ENCODE measurements at regions not wholly inside any gene's neighbourhood (a gene's known extent, or its start where the extent isn't known, plus 50 kb on each side); places are given as distances from the start of the nearest gene placed in this dataset.

DNA sequence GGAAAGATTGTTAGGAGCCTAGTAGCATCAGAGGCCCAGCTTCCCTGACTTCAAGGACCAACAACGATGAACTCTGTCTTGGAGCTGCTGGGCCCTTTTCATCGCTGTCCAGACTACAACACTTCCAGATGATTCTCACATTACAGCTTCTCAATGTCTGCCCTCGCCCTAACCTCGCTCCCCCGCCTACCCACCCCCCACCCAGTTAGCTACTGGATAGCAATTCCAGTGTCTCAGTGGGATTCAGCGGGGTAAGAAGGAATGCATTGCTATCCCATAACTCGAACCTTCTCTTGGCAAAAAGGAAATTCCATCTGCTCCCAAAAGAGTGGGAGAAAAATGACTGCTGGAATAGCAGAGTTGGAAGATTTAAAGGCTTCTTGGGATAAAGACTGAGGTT lies 65.0 kb downstream of the RPL37A start:
- TF ChIP-seq POLR2A (IDR thresholded peaks at IDR 0.05), result no peak
- TF ChIP-seq, protein P1, sequence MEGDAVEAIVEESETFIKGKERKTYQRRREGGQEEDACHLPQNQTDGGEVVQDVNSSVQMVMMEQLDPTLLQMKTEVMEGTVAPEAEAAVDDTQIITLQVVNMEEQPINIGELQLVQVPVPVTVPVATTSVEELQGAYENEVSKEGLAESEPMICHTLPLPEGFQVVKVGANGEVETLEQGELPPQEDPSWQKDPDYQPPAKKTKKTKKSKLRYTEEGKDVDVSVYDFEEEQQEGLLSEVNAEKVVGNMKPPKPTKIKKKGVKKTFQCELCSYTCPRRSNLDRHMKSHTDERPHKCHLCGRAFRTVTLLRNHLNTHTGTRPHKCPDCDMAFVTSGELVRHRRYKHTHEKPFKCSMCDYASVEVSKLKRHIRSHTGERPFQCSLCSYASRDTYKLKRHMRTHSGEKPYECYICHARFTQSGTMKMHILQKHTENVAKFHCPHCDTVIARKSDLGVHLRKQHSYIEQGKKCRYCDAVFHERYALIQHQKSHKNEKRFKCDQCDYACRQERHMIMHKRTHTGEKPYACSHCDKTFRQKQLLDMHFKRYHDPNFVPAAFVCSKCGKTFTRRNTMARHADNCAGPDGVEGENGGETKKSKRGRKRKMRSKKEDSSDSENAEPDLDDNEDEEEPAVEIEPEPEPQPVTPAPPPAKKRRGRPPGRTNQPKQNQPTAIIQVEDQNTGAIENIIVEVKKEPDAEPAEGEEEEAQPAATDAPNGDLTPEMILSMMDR (IDR thresholded peaks at IDR 0.05), result no peak
- no peaks in the 10 kb centered on the region for H3K4me1 ChIP-seq
- H3K9me3 ChIP-seq, result no peaks in the 10 kb centered on the region

DNA sequence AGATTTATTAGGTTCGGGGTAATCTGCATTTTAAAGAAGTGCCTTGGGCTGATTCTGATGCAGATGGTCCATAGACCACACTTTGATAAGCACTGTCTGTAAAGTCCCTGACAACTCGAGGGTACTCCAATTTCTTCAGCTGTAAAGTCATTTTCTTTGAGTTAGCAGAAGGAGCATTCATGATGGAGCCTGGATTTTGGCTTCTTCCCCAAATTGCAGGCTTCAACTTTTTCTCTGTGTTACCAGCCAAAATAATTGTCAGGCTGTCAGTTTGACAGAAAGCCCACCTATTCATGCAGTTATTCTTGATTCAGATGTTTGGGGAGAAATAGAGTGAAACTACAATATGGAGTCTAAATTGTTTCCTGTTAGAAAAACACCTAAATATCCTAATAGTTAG lies 66.0 kb downstream of the RPL37A start:
- Histone ChIP-seq H3K9me3 (no peaks in the 10 kb centered on the region), H3K27ac (no peak overlapping the region), H3K36me3 (no peaks in the 10 kb centered on the region), H3K4me3 (no peak overlapping the region), H3K4me1 (no peaks in the 10 kb centered on the region), H3K27me3 (no peaks in the 10 kb centered on the region)
- no peak for TF ChIP-seq POLR2A (IDR thresholded peaks at IDR 0.05)
- TF ChIP-seq, protein P1 (IDR thresholded peaks at IDR 0.05), result no peak
- no peak for DNase-seq

More for the DNA sequence above, 65.0 kb downstream of the RPL37A start:
- no peak for DNase-seq
- Histone ChIP-seq H3K27ac (no peak overlapping the region), H3K36me3 (no peaks in the 10 kb centered on the region), H3K27me3 (no peaks in the 10 kb centered on the region), H3K4me3 (no peak overlapping the region)

DNA sequence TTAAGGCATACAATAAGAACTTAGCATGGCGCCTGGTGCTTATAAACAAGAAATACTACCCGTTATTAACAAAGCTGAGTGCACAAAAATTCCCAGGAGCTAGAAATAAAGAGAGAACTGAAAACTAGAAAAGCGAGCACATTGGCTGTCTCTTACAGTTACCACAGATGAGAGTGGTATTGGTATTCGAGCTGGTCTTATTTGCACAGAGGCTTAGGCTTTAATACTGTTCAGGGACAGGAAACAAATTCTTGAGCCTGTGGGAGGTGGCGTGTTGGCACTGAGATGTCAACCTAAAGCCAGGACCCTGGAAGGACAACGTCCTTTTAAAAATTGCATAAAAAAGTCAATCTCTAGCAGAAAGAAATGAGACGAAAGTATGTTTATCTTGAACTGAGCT lies 67.3 kb upstream of the IGFBP2 start:
- Histone ChIP-seq H3K27ac (no peak overlapping the region), H3K36me3 (no peaks in the 10 kb centered on the region), H3K4me3 (no peak overlapping the region), H3K4me1 (no peaks in the 10 kb centered on the region), H3K9me3 (no peaks in the 10 kb centered on the region), H3K27me3 (no peaks in the 10 kb centered on the region)
- no peak for TF ChIP-seq POLR2A (IDR thresholded peaks at IDR 0.05)
- TF ChIP-seq, protein P1 (IDR thresholded peaks at IDR 0.05), result no peak
- DNase-seq, result no peak

DNA sequence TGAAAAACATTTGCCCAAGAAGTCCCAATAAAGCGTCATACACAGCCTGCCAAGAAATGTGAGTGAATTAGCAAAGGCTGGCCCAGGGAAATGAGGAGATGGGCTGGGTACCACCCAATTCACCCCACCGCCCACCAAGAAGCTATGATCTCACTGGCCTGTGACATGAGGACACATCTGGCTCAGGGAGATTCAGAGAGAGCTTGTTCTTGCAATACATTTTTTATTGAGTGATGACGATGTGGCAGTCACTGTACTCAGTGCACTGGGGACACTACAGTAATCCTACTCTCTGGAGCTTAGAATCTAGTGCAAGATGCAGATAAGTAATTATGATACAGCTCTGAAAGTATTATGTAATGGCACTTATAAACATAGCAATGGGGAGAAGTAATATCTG lies 64.6 kb upstream of the IGFBP2 start:
- Histone ChIP-seq H3K27ac (no peak overlapping the region), H3K27me3 (no peaks in the 10 kb centered on the region), H3K36me3 (no peaks in the 10 kb centered on the region), H3K4me3 (no peak overlapping the region), H3K9me3 (no peaks in the 10 kb centered on the region), H3K4me1 (no peaks in the 10 kb centered on the region)
- DNase-seq, result no peak
- no peak for TF ChIP-seq POLR2A (IDR thresholded peaks at IDR 0.05)
- TF ChIP-seq, protein P1 (IDR thresholded peaks at IDR 0.05), result no peak

DNA sequence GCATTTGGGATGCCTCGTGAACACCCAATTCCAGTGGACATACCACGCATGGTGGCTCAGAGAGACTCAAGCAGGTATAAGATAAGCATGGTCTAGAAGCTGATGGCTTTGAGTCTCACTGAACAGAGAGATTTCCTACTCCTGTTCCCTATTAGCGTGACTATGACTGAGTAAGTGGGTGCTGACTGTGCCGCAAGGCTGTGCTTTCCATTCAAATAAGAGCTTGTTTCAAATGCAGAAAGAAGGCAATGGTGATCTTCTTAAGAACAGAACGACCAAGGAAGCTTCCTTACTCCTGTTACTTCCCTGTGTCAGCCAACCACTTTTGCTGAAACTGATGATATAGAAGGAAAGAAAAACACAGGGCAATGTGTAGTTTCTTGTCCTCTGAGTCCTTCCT lies 63.5 kb upstream of the IGFBP2 start:
- Histone ChIP-seq H3K27me3 (no peaks in the 10 kb centered on the region), H3K4me1 (no peaks in the 10 kb centered on the region), H3K9me3 (no peaks in the 10 kb centered on the region), H3K27ac (no peak overlapping the region), H3K4me3 (no peak overlapping the region), H3K36me3 (no peaks in the 10 kb centered on the region)
- TF ChIP-seq POLR2A (IDR thresholded peaks at IDR 0.05), result no peak
- TF ChIP-seq, protein P1 (IDR thresholded peaks at IDR 0.05), result no peak
- no peak for DNase-seq

DNA sequence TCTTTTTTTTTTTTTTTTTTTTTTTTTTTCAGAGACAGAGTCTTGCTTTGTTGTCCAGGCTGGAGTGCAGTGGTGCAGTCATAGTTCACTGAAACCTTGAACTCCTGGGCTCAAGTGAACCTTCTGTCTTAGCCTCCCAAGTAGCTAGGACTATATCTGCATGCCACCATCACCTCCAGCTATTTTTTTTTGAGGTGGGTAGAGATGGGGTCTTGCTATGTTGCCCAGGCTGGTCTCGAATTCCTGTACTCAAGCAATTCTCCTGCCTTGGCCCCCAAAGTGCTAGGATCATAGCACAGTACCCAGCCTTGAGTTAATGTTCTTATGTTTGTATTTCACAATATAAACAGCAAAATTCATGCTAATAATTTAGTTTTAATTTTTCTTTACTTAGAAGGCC lies 62.9 kb upstream of the IGFBP2 start:
- no peak overlapping the region for H3K4me3 ChIP-seq
- no peak for DNase-seq
- H3K27me3 ChIP-seq, result no peaks in the 10 kb centered on the region
- H3K4me1 ChIP-seq, result no peaks in the 10 kb centered on the region
- H3K9me3 ChIP-seq, result no peaks in the 10 kb centered on the region
- no peak for TF ChIP-seq POLR2A (IDR thresholded peaks at IDR 0.05)
- TF ChIP-seq, protein P1 (IDR thresholded peaks at IDR 0.05), result no peak
- H3K36me3 ChIP-seq, result no peaks in the 10 kb centered on the region
- no peak overlapping the region for H3K27ac ChIP-seq
